Keratinocyte (primary cell): ENCODE measurements at regions not wholly inside any gene's neighbourhood (a gene's known extent, or its start where the extent isn't known, plus 50 kb on each side); places are given as distances from the start of the nearest gene placed in this dataset.

Experiments
- CTCF ChIP-seq, 3 experiments: IDR thresholded peaks in 1 of 3; conservative IDR thresholded peaks in 1 of 3; optimal IDR thresholded peaks in 1 of 3; 2 replicates in 2 of 3; 3 replicates in 1 of 3; pipeline versions ENCODE3 to v1.5.1; 2011; ENCODE audit warnings: low read length in 3 of 3, mild to moderate bottlenecking in 3 of 3, moderate library complexity in 2 of 3, control low read depth in 1 of 3, inconsistent platforms in 1 of 3; ENCODE audit not compliant: insufficient read depth in 2 of 3; ENCODE audit errors: extremely low read depth in 1 of 3
- EZH2 ChIP-seq: IDR thresholded peaks from one replicate; pipeline ENCODE4 v1.6.1; 2012; ENCODE audit warnings: inconsistent platforms, mild to moderate bottlenecking, low read length, moderate library complexity

DNA sequence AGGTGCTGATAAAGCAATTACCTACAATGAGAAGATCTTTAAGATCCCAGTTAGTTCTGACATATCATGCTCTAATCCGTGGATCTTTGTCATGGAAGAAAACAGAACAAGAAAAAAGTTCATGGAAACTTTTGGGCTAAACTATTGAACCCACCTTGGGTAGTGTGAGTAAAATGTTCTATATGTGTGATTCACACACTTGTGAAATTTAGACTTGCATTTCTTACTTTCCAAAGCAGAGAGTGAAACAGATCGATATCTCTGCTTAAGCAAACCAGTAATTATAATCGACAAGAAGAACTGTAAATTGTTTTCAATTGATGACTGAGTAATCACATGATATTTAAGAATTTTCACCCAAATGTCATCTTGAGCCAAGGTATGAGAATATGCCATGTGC lies 214.2 kb downstream of the HRH4 start:
- no peak for TF ChIP-seq CTCF (optimal IDR thresholded peaks at IDR 0.05 in 1 of 3, IDR thresholded peaks at IDR 0.05 in 1 of 3, conservative IDR thresholded peaks at IDR 0.05 in 1 of 3; ENCODE audit: extremely low read depth in 1 of 3, insufficient read depth in 2 of 3, low read length in 3 of 3)
- TF ChIP-seq EZH2: no peak
